ENCODE measurements at regions not wholly inside any gene's neighbourhood (a gene's known extent, or its start where the extent isn't known, plus 50 kb on each side); places are given as distances from the start of the nearest gene placed in this dataset.
"Not testable (repeated sequence)": the region's sequence is repeated elsewhere in the genome, so short reads cannot be mapped to it uniquely, and the experiment has no call there.

DNA sequence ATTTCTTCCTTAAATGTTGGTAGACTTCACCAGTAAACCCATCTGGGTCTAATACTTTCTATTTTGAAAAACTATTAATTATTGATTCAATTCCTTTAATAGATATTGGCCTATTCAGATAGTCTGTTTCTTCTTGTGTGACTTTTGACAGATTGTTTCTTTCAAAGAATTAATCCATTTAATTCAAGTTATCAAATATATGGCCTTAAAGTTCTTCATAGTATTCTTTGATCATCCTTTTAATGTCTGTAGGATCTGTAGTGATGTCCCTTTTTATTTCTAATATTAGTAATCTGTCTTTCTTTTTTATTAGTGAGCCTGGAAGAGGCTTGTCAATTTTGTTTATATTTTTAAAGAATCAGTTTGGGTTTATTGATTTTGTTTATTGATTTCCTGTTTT lies 190.0 kb downstream of the SLC38A4 start:
- no peaks in the 10 kb centered on the region for H3K36me3 ChIP-seq (ENCODE audit: control insufficient read depth, insufficient read depth, low read length)
- H3K27ac ChIP-seq (ENCODE audit: insufficient read depth, low read length, poor library complexity, severe bottlenecking): no peak overlapping the region
- H3K9me3 ChIP-seq (ENCODE audit: control insufficient read depth, low read length): peaks cover 4% of the 10 kb centered on the region
- H3K27me3 ChIP-seq (replicated peaks; ENCODE audit: control insufficient read depth, insufficient read depth, low read length, poor library complexity, severe bottlenecking): no peaks in the 10 kb centered on the region
- no peaks in the 10 kb centered on the region for H3K4me1 ChIP-seq (ENCODE audit: control insufficient read depth, insufficient read depth, low read length, poor library complexity, severe bottlenecking)
- H3K4me3 ChIP-seq (ENCODE audit: insufficient read depth, low read depth, low read length, poor library complexity, severe bottlenecking): no peak overlapping the region
- no peak for DNase-seq

DNA sequence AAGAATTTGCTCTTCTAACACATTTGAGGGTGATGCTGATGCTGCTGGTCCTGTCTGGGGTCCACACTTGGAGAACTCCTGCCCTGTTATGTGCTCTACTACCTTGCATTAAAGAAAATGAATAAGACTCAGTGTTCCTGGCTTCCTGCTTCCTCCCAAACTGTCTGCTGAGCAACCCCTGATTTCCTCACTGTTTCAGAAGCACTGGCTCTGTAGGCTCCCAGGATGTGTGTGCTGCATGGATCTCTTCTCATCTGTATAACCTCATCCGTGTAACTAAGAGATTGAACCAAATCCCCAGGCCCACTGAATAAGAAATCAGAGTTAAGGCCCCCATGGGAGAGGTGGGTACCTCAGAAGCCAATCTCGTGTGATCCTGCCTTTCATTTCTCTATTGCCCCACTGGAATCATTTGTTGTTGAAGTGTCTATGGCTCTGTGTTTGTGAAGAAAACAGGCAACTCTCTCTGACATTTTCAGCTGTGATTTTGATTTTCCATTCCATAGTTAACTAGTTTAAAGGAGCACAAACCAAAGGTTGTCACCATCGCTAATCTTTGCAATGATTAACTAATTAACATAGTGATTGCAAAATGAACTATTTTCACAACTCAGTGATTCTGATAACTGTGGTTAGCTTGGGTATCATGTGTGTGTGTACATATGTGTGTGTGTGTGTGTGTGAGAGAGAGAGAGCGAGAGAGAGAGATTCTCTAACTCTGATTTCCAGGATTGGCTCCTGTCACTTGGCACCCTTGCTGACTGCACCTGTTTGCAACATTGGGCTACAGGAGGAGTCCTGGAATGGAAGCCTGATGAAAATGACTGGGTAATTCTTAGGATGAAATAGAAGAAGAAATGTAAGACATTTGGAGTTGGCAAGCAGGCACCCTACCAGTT lies 196.2 kb downstream of the SLC38A4 start:
- no peak overlapping the region for H3K27ac ChIP-seq (ENCODE audit: insufficient read depth, low read length, poor library complexity, severe bottlenecking)
- H3K9me3 ChIP-seq (ENCODE audit: control insufficient read depth, low read length): no peaks in the 10 kb centered on the region
- H3K4me3 ChIP-seq (ENCODE audit: insufficient read depth, low read depth, low read length, poor library complexity, severe bottlenecking): no peak overlapping the region
- H3K36me3 ChIP-seq (ENCODE audit: control insufficient read depth, insufficient read depth, low read length): no peaks in the 10 kb centered on the region
- DNase-seq: no peak
- no peaks in the 10 kb centered on the region for H3K4me1 ChIP-seq (ENCODE audit: control insufficient read depth, insufficient read depth, low read length, poor library complexity, severe bottlenecking)
- no peaks in the 10 kb centered on the region for H3K27me3 ChIP-seq (replicated peaks; ENCODE audit: control insufficient read depth, insufficient read depth, low read length, poor library complexity, severe bottlenecking)

DNA sequence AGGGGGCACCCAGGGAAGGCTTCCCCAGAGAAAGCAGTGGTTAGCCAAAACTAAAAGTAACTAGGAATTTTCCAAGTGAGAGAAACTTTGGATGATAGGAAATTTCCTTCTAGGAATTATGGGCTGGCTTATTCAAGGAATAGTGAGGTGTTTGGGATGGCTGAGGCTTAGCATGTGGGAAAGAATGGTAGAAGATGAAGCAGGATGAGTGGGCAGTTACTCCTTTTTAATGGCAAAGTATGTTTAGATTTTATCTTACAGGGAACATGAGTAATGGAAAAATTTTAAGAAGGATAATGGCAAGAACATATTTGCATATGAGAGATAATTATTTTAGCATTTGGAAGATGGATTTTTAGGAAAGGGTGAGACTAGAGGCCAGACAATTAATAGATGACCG lies 197.6 kb downstream of the SLC38A4 start:
- Histone ChIP-seq H3K27ac (ENCODE audit: insufficient read depth, low read length, poor library complexity, severe bottlenecking) (no peak overlapping the region), H3K4me1 (ENCODE audit: control insufficient read depth, insufficient read depth, low read length, poor library complexity, severe bottlenecking) (no peaks in the 10 kb centered on the region), H3K36me3 (ENCODE audit: control insufficient read depth, insufficient read depth, low read length) (no peaks in the 10 kb centered on the region), H3K9me3 (ENCODE audit: control insufficient read depth, low read length) (no peaks in the 10 kb centered on the region), H3K4me3 (ENCODE audit: insufficient read depth, low read depth, low read length, poor library complexity, severe bottlenecking) (no peak overlapping the region), H3K27me3 (replicated peaks; ENCODE audit: control insufficient read depth, insufficient read depth, low read length, poor library complexity, severe bottlenecking) (no peaks in the 10 kb centered on the region)
- DNase-seq: no peak

DNA sequence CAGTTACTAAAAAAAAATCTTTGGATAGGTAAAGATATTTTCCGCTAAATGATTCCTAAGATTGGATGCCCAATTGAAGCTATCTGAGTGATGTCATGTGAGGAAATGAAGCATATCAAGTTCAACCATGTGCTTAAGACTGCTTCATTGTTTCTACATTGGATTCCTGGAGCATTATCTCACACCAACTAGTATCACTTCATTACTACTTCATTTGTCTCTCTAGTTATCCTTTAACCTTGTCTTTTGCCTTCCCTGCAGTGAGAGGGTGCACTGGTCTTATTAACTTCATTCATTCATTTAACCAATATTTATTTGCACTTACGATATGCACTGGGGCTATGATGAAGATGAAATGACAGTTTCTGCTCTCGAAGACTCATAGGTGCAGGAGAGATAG lies 198.1 kb downstream of the SLC38A4 start:
- H3K4me1 ChIP-seq (ENCODE audit: control insufficient read depth, insufficient read depth, low read length, poor library complexity, severe bottlenecking): no peaks in the 10 kb centered on the region
- H3K4me3 ChIP-seq (ENCODE audit: insufficient read depth, low read depth, low read length, poor library complexity, severe bottlenecking): no peak overlapping the region
- no peak for DNase-seq
- no peaks in the 10 kb centered on the region for H3K9me3 ChIP-seq (ENCODE audit: control insufficient read depth, low read length)
- no peak overlapping the region for H3K27ac ChIP-seq (ENCODE audit: insufficient read depth, low read length, poor library complexity, severe bottlenecking)
- H3K36me3 ChIP-seq (ENCODE audit: control insufficient read depth, insufficient read depth, low read length): no peaks in the 10 kb centered on the region
- no peaks in the 10 kb centered on the region for H3K27me3 ChIP-seq (replicated peaks; ENCODE audit: control insufficient read depth, insufficient read depth, low read length, poor library complexity, severe bottlenecking)

DNA sequence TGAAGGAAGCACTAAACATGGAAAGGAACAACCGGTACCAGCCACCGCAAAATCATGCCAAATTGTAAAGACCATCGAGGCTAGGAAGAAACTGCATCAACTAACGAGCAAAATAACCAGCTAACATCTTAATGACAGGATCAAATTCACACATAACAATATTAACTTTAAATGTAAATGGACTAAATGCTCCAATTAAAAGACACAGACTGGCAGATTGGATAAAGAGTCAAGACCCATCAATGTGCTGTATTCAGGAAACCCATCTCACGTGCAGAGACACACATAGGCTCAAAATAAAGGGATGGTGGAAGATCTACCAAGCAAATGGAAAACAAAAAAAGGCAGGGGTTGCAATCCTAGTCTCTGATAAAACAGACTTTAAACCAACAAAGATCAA lies 206.3 kb downstream of the SLC38A4 start:
- H3K36me3 ChIP-seq (ENCODE audit: control insufficient read depth, insufficient read depth, low read length); DNase-seq; H3K9me3 ChIP-seq (ENCODE audit: control insufficient read depth, low read length); H3K27me3 ChIP-seq (replicated peaks; ENCODE audit: control insufficient read depth, insufficient read depth, low read length, poor library complexity, severe bottlenecking); H3K27ac ChIP-seq (ENCODE audit: insufficient read depth, low read length, poor library complexity, severe bottlenecking); H3K4me3 ChIP-seq (ENCODE audit: insufficient read depth, low read depth, low read length, poor library complexity, severe bottlenecking); H3K4me1 ChIP-seq (ENCODE audit: control insufficient read depth, insufficient read depth, low read length, poor library complexity, severe bottlenecking): not testable (repeated sequence)

DNA sequence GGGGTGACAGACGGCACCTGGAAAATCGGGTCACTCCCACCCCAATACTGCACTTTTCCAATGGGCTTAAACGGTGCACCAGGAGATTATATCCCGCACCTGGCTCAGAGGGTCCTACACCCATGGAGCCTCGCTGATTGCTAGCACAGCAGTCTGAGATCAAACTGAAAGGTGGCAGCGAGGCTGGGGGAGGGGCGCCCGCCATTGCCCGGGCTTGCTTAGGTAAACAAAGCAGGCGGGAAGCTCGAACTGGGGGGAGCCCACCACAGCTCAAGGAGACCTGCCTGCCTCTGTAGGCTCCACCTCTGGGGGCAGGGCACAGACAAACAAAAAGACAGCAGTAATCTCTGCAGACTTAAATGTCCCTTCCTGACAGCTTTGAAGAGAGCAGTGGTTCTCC lies 208.1 kb downstream of the SLC38A4 start:
- not testable (repeated sequence) for H3K27ac ChIP-seq (ENCODE audit: insufficient read depth, low read length, poor library complexity, severe bottlenecking); H3K9me3 ChIP-seq (ENCODE audit: control insufficient read depth, low read length); DNase-seq; H3K4me1 ChIP-seq (ENCODE audit: control insufficient read depth, insufficient read depth, low read length, poor library complexity, severe bottlenecking); H3K4me3 ChIP-seq (ENCODE audit: insufficient read depth, low read depth, low read length, poor library complexity, severe bottlenecking); H3K36me3 ChIP-seq (ENCODE audit: control insufficient read depth, insufficient read depth, low read length); H3K27me3 ChIP-seq (replicated peaks; ENCODE audit: control insufficient read depth, insufficient read depth, low read length, poor library complexity, severe bottlenecking)

DNA sequence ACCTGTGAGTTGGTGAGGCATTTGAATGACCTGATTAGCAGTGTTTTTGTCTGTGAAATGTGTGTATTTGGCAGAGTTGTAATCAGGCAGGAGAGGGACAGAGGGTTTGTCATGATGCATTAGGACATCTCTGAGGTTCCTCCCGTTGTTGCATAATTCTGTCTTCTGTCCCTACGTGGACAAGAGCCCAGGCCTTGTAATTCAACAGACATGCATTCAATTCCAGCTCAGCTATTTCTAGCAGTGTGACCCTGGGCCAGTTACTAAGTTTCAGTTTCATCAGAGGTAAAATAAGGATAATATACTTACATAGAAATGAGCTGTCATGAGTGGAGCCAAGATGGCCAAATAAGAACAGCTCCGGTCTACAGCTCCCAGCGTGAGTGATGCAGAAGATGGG lies 208.6 kb downstream of the SLC38A4 start:
- Histone ChIP-seq H3K36me3 (ENCODE audit: control insufficient read depth, insufficient read depth, low read length) (no peaks in the 10 kb centered on the region), H3K4me3 (ENCODE audit: insufficient read depth, low read depth, low read length, poor library complexity, severe bottlenecking) (no peak overlapping the region), H3K4me1 (ENCODE audit: control insufficient read depth, insufficient read depth, low read length, poor library complexity, severe bottlenecking) (no peaks in the 10 kb centered on the region), H3K27ac (ENCODE audit: insufficient read depth, low read length, poor library complexity, severe bottlenecking) (no peak overlapping the region), H3K27me3 (replicated peaks; ENCODE audit: control insufficient read depth, insufficient read depth, low read length, poor library complexity, severe bottlenecking) (no peaks in the 10 kb centered on the region), H3K9me3 (ENCODE audit: control insufficient read depth, low read length) (no peaks in the 10 kb centered on the region)
- DNase-seq: no peak

DNA sequence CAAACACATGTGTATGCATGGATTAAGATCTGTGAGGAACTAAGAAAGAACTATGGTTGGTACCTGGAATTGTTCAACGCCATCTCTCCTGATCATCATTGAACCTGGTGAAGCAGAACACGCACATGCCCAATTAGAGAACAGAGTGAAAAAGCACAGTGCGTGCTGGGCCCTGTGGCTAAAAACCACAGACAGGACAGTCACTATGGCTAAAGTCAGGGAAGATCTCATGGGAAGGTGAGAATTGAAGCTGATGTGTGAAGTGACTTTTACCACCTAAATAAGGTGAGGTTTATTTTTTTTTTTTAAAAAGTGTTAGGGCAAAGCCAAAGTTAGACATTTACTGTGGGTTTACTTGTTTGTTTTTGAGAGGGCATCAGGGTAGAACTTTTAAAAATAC lies 215.0 kb downstream of the SLC38A4 start:
- Histone ChIP-seq H3K4me3 (ENCODE audit: insufficient read depth, low read depth, low read length, poor library complexity, severe bottlenecking) (no peak overlapping the region), H3K27ac (ENCODE audit: insufficient read depth, low read length, poor library complexity, severe bottlenecking) (no peak overlapping the region), H3K4me1 (ENCODE audit: control insufficient read depth, insufficient read depth, low read length, poor library complexity, severe bottlenecking) (peaks cover 26% of the 10 kb centered on the region), H3K36me3 (ENCODE audit: control insufficient read depth, insufficient read depth, low read length) (no peaks in the 10 kb centered on the region), H3K9me3 (ENCODE audit: control insufficient read depth, low read length) (no peaks in the 10 kb centered on the region), H3K27me3 (replicated peaks; ENCODE audit: control insufficient read depth, insufficient read depth, low read length, poor library complexity, severe bottlenecking) (no peaks in the 10 kb centered on the region)
- no peak for DNase-seq

DNA sequence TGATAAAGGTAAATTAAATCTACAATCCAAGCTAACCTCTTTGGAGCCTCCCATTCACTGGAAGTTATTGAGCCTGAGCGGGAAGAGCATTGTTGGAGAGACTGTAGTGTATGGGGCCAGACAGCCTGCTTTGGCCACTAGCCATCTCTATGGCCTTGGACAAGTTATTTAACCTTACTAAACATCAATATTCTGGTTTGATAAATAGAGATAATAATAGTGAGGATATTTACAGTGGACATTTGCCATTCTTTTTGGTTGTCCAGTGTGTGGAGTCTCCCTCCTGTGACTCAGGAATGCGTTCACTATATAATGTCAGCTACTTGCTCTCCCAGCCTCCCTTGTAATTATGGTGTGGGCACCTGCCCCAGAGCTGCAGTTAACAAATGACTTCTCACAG lies 216.1 kb downstream of the SLC38A4 start:
- no peak for DNase-seq
- Histone ChIP-seq H3K4me1 (ENCODE audit: control insufficient read depth, insufficient read depth, low read length, poor library complexity, severe bottlenecking) (peaks cover 26% of the 10 kb centered on the region), H3K27me3 (replicated peaks; ENCODE audit: control insufficient read depth, insufficient read depth, low read length, poor library complexity, severe bottlenecking) (no peaks in the 10 kb centered on the region), H3K27ac (ENCODE audit: insufficient read depth, low read length, poor library complexity, severe bottlenecking) (no peak overlapping the region), H3K9me3 (ENCODE audit: control insufficient read depth, low read length) (no peaks in the 10 kb centered on the region), H3K36me3 (ENCODE audit: control insufficient read depth, insufficient read depth, low read length) (no peaks in the 10 kb centered on the region), H3K4me3 (ENCODE audit: insufficient read depth, low read depth, low read length, poor library complexity, severe bottlenecking) (no peak overlapping the region)

DNA sequence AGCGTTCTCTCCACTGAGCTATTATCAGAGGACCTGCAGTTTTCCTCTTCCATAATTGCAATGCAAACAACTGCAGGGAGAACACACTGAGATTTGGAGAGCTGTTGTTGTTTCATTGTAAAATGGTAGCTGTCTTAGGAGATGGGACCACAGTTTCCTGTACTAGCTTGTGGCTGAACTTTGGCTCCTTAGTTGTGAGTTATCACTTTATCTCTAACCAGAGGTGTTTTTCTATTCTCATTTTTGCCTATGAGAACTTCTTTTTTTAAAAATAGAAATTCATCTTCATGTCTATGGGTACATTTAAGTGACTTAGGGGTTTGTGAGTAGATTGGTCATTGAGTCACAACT lies 216.5 kb downstream of the SLC38A4 start:
- no peak overlapping the region for H3K27ac ChIP-seq (ENCODE audit: insufficient read depth, low read length, poor library complexity, severe bottlenecking)
- no peaks in the 10 kb centered on the region for H3K27me3 ChIP-seq (replicated peaks; ENCODE audit: control insufficient read depth, insufficient read depth, low read length, poor library complexity, severe bottlenecking)
- no peaks in the 10 kb centered on the region for H3K9me3 ChIP-seq (ENCODE audit: control insufficient read depth, low read length)
- no peaks in the 10 kb centered on the region for H3K36me3 ChIP-seq (ENCODE audit: control insufficient read depth, insufficient read depth, low read length)
- H3K4me3 ChIP-seq (ENCODE audit: insufficient read depth, low read depth, low read length, poor library complexity, severe bottlenecking): peak overlapping the region; percentile 7
- no peak for DNase-seq
- peaks cover 26% of the 10 kb centered on the region for H3K4me1 ChIP-seq (ENCODE audit: control insufficient read depth, insufficient read depth, low read length, poor library complexity, severe bottlenecking)
